Ecto neural progenitor cell (in vitro differentiated cells): ENCODE measurements at regions not wholly inside any gene's neighbourhood (a gene's known extent, or its start where the extent isn't known, plus 50 kb on each side); places are given as distances from the start of the nearest gene placed in this dataset.

Source experiments
- DNase-seq: peaks from one replicate; pipeline ENCODE4 v3.0.0-alpha.2; 2018; ENCODE audit warnings: low spot score

- DNase-seq: no peak
These were observed 545.6 kb downstream of the PKHD1 start for GRCh38 chr6:51541847-51542246.

GRCh38 chr6:51542475-51542874 is 544.9 kb downstream of the PKHD1 start:
- DNase-seq: no peak

DNA sequence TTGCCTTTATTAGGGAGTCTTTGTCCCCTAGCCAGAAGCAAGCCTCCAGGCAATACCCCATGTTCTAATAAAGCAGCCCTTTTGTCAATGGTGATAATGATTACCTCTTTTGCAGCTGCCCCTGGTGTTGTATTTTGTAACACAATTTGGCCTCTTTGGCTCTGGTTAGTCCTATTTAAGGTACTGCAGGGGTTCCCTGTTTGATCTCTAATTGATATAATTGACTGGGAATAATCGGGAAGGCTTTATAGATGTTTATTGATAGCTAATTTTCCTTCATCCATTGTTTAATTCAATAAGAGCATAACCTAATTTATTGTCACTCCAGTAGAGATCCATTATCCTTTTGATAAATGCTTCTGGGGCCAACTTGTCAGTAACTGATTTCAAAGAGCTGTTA is 537.2 kb downstream of the PKHD1 start:
- DNase-seq: no peak

DNA sequence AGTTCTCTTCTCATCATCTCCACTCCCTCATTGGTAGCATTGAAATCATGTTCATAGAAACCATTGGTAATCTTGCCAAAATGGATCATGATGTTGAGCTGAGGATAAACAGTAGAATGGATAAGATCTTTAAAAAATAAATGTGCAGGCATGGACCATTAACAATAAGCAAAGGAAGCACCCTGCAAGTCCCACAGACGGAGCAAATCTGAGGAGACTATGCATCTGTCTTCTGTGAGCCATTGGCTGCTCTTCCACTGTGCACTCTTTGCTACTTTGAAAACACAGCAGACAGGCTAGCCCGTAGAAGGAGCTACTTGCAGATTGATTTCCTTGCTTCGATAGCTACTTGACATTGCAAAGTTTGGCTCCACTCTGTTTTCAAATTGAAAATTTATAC is 535.0 kb downstream of the PKHD1 start:
- DNase-seq: no peak

- no peak for DNase-seq
These were observed 534.0 kb downstream of the PKHD1 start for GRCh38 chr6:51553246-51554015.

GRCh38 chr6:51554029-51554428 is 533.4 kb downstream of the PKHD1 start:
- no peak for DNase-seq

- no peak for DNase-seq
These were observed 528.4 kb downstream of the PKHD1 start for GRCh38 chr6:51559059-51559458.

DNA sequence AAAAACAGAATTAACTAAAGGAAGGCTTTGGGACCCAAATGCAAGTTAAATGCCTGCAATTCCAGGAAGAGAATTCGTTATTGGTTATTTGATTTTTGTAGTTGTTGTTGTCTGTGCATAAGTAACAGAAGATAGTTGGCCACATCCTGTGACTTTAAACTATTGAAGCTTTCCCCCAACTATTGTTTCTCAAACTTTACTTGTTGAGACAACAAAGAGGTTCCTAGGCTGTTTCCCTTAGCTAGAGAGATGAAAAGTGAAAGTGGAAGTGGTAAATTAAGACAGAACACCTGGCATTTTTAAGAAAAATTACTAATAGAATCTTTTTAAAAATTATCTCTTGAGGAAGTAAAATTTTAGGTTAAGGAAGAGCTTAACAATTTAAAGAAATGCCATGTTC is 525.2 kb downstream of the PKHD1 start:
- no peak for DNase-seq
